GM18498 (cell line): ENCODE measurements at regions not wholly inside any gene's neighbourhood (a gene's known extent, or its start where the extent isn't known, plus 50 kb on each side); places are given as distances from the start of the nearest gene placed in this dataset.
"Not testable (repeated sequence)": the region's sequence is repeated elsewhere in the genome, so short reads cannot be mapped to it uniquely, and the experiment has no call there.

Experiments
- ATAC-seq: cut with Tn5 transposase; IDR thresholded peaks from one replicate; pipeline ENCODE4 v1.9.1; 2021; ENCODE audit warnings: mild to moderate bottlenecking, moderate library complexity; ENCODE audit not compliant: unreplicated experiment

GRCh38 chr12:70008944-70009343, 183.9 kb downstream of the MYRFL start:
- no peak for ATAC-seq

- ATAC-seq, result no peak
These were observed 186.3 kb downstream of the MYRFL start for GRCh38 chr12:70011353-70011752.

GRCh38 chr12:70013016-70013415, 188.0 kb downstream of the MYRFL start:
- ATAC-seq, result not testable (repeated sequence)

GRCh38 chr12:70028515-70028914, 203.5 kb downstream of the MYRFL start:
- ATAC-seq, result no peak

- no peak for ATAC-seq
These were observed 203.9 kb downstream of the MYRFL start for GRCh38 chr12:70028918-70029317.

GRCh38 chr12:70031046-70031445, 206.0 kb downstream of the MYRFL start:
- no peak for ATAC-seq

GRCh38 chr12:70032076-70032475, 207.0 kb downstream of the MYRFL start:
- ATAC-seq, result no peak

GRCh38 chr12:70033310-70033709, 208.3 kb downstream of the MYRFL start:
- no peak for ATAC-seq

- no peak for ATAC-seq
These were observed 203.1 kb upstream of the CNOT2 start for GRCh38 chr12:70040141-70040540.

GRCh38 chr12:70042675-70043074, 200.6 kb upstream of the CNOT2 start:
- no peak for ATAC-seq

- no peak for ATAC-seq
These were observed 199.6 kb upstream of the CNOT2 start for GRCh38 chr12:70043490-70044138.

- no peak for ATAC-seq
These were observed 199.1 kb upstream of the CNOT2 start for GRCh38 chr12:70044167-70044566.

- ATAC-seq, result no peak
These were observed 198.2 kb upstream of the CNOT2 start for GRCh38 chr12:70045036-70045435.

- no peak for ATAC-seq
These were observed 197.7 kb upstream of the CNOT2 start for GRCh38 chr12:70045514-70045913.

- ATAC-seq, result no peak
These were observed 194.5 kb upstream of the CNOT2 start for GRCh38 chr12:70048521-70049250.

GRCh38 chr12:70049596-70050360, 193.5 kb upstream of the CNOT2 start:
- ATAC-seq, result peak; percentile 97

- ATAC-seq, result no peak
These were observed 190.8 kb upstream of the CNOT2 start for GRCh38 chr12:70052476-70052875.

GRCh38 chr12:70052931-70053497, 190.2 kb upstream of the CNOT2 start:
- ATAC-seq, result no peak

GRCh38 chr12:70059373-70059772, 183.9 kb upstream of the CNOT2 start:
- no peak for ATAC-seq

GRCh38 chr12:70060634-70061033, 182.6 kb upstream of the CNOT2 start:
- ATAC-seq, result no peak

- ATAC-seq, result no peak
These were observed 174.5 kb upstream of the CNOT2 start for GRCh38 chr12:70068743-70069142.
